Cardiac muscle cell (in vitro differentiated cells and primary cell): ENCODE measurements at regions not wholly inside any gene's neighbourhood (a gene's known extent, or its start where the extent isn't known, plus 50 kb on each side); places are given as distances from the start of the nearest gene placed in this dataset.

Experiments used
- DNase-seq, 2 donors: peaks; one replicate each; pipeline versions ENCODE4 v3.0.0 to v3.0.0-alpha.2; 2010 to 2017; ENCODE audit warnings: low read depth in 1 of 2, low spot score in 1 of 2
- H3K27ac ChIP-seq: fragments of 200-600 bp; sonication (generic); 2 replicates; pipeline ENCODE4 v1.5.1; 2016
- H3K27me3 ChIP-seq: fragments of 200-600 bp; sonication (generic); 2 replicates; pipeline ENCODE4 v1.6.0; 2016; ENCODE audit warnings: control low read depth
- H3K36me3 ChIP-seq: fragments of 200-600 bp; sonication (generic); 2 replicates; pipeline ENCODE4 v1.5.1; 2016; ENCODE audit warnings: control low read depth
- H3K4me1 ChIP-seq: fragments of 200-600 bp; sonication (generic); 2 replicates; pipeline ENCODE4 v1.8.1; 2017; ENCODE audit warnings: low read depth, mild to moderate bottlenecking, mixed run types
- H3K4me3 ChIP-seq: fragments of 200-600 bp; sonication (generic); 2 replicates; pipeline ENCODE4 v1.5.1; 2016; ENCODE audit warnings: mild to moderate bottlenecking
- H3K9me3 ChIP-seq: fragments of 200-600 bp; sonication (generic); 2 replicates; pipeline ENCODE4 v1.5.1; 2017; ENCODE audit warnings: low read depth, mild to moderate bottlenecking, control low read depth
- CTCF ChIP-seq: IDR thresholded peaks from 2 replicates; pipeline ENCODE4 v1.5.1; 2012; ENCODE audit warnings: low read depth, mild to moderate bottlenecking, low read length

GRCh38 chr3:86234506-86235254 lies 756.3 kb downstream of the VGLL3 start:
- TF ChIP-seq CTCF = no peak
- Histone ChIP-seq H3K4me1 (peaks cover 9% of the 10 kb centered on the region), H3K9me3 (no peaks in the 10 kb centered on the region), H3K27me3 (no peaks in the 10 kb centered on the region), H3K36me3 (no peaks in the 10 kb centered on the region), H3K4me3 (no peak overlapping the region), H3K27ac (no peak overlapping the region)
- DNase-seq = no peak

GRCh38 chr3:86230762-86231161 lies 760.2 kb downstream of the VGLL3 start:
- Histone ChIP-seq H3K9me3 (no peaks in the 10 kb centered on the region), H3K4me3 (no peak overlapping the region), H3K4me1 (no peaks in the 10 kb centered on the region), H3K27ac (no peak overlapping the region), H3K27me3 (no peaks in the 10 kb centered on the region), H3K36me3 (no peaks in the 10 kb centered on the region)
- no peak for DNase-seq
- no peak for TF ChIP-seq CTCF

- no peaks in the 10 kb centered on the region for H3K4me1 ChIP-seq
- no peak overlapping the region for H3K4me3 ChIP-seq
- H3K27ac ChIP-seq = no peak overlapping the region
- no peak for DNase-seq
- H3K36me3 ChIP-seq = no peaks in the 10 kb centered on the region
- H3K27me3 ChIP-seq = no peaks in the 10 kb centered on the region
- H3K9me3 ChIP-seq = no peaks in the 10 kb centered on the region
- TF ChIP-seq CTCF = no peak
Measured at GRCh38 chr3:86229775-86230094, 761.2 kb downstream of the VGLL3 start.

GRCh38 chr3:86229086-86229774 lies 761.7 kb downstream of the VGLL3 start:
- no peak for TF ChIP-seq CTCF
- Histone ChIP-seq H3K27me3 (no peaks in the 10 kb centered on the region), H3K36me3 (no peaks in the 10 kb centered on the region), H3K4me1 (no peaks in the 10 kb centered on the region), H3K4me3 (no peak overlapping the region), H3K27ac (no peak overlapping the region), H3K9me3 (no peaks in the 10 kb centered on the region)
- DNase-seq = no peak

- Histone ChIP-seq H3K36me3 (no peaks in the 10 kb centered on the region), H3K4me3 (no peak overlapping the region), H3K4me1 (no peaks in the 10 kb centered on the region), H3K9me3 (no peaks in the 10 kb centered on the region), H3K27me3 (no peaks in the 10 kb centered on the region), H3K27ac (no peak overlapping the region)
- no peak for DNase-seq
- TF ChIP-seq CTCF = no peak
Measured at GRCh38 chr3:86228101-86228500, 762.8 kb downstream of the VGLL3 start.
